Tibial nerve (tissue), 3 donors: ENCODE measurements at regions not wholly inside any gene's neighbourhood (a gene's known extent, or its start where the extent isn't known, plus 50 kb on each side); places are given as distances from the start of the nearest gene placed in this dataset.

Experiments
- POLR2A ChIP-seq, 2 donors: fragments of 450-650 bp; IDR thresholded peaks; one replicate each; pipeline ENCODE4 v1.6.1; 2017; ENCODE audit warnings: antibody characterized with exemption in 2 of 2, mild to moderate bottlenecking in 2 of 2, moderate library complexity in 2 of 2
- TF ChIP-seq, protein P1 (sequence below), 5 experiments: fragments of 200-600 bp in 3 of 5; fragments of 450-650 bp in 2 of 5; sonication (generic) in 3 of 5; IDR thresholded peaks; one replicate each; pipeline ENCODE4 v1.5.1; 2016 to 2019; ENCODE audit warnings: antibody characterized with exemption in 5 of 5, mild to moderate bottlenecking in 3 of 5, moderate library complexity in 2 of 5

DNA sequence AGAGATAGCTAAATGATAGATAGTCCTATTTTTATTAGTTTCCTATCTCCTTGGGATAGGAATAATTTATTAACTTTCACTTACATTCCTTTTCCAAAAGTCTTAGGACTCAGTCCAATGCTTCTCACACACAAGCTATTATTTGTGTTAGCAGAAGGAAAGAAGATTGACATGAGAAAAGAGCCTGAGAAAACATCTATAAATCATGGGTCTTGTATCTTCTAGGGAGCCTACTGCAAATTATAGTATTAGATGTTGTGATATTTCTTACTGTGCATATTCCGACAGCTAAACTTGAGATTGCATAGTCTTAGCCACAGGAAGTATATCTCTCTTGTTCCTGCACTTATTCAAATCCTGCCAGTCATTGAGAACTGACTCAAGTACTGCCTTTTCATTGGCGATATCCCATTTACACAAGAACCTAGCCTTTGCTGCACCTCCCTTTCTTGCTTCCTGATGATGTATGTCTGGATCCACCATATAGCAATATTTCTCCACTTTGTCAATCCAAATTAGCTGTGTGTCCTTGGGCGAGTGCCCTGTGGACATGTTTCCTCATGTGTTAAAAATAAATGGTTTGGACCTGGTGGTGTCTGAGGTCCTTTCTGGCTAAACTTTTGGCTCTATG, 245.1 kb upstream of the LMCD1 start:
- TF ChIP-seq, protein P1, sequence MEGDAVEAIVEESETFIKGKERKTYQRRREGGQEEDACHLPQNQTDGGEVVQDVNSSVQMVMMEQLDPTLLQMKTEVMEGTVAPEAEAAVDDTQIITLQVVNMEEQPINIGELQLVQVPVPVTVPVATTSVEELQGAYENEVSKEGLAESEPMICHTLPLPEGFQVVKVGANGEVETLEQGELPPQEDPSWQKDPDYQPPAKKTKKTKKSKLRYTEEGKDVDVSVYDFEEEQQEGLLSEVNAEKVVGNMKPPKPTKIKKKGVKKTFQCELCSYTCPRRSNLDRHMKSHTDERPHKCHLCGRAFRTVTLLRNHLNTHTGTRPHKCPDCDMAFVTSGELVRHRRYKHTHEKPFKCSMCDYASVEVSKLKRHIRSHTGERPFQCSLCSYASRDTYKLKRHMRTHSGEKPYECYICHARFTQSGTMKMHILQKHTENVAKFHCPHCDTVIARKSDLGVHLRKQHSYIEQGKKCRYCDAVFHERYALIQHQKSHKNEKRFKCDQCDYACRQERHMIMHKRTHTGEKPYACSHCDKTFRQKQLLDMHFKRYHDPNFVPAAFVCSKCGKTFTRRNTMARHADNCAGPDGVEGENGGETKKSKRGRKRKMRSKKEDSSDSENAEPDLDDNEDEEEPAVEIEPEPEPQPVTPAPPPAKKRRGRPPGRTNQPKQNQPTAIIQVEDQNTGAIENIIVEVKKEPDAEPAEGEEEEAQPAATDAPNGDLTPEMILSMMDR (IDR thresholded peaks at IDR 0.05): no peak
- no peak for TF ChIP-seq POLR2A (IDR thresholded peaks at IDR 0.05)
